ENCODE measurements at regions not wholly inside any gene's neighbourhood (a gene's known extent, or its start where the extent isn't known, plus 50 kb on each side); places are given as distances from the start of the nearest gene placed in this dataset.

DNA sequence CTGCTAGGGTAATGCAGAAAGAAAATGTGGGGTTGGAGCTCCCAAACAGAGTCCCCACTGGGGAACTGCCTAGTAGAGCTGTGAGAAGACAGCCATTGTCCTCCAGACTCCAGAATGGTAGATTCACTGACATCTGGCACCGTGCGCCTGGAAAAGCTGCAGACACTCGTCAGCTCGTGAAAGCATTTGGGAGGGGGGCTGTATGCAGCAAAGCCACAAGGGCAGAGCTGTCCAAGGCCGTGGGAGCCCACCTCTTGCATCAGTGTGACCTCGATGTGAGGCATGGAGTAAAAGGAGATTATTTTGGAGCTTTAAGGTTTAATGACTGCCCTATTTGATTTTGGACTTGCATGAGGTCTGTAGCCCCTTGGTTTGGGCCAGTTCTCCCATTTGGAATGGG lies 242.9 kb downstream of the VGLL3 start:
- TF ChIP-seq, protein P1, sequence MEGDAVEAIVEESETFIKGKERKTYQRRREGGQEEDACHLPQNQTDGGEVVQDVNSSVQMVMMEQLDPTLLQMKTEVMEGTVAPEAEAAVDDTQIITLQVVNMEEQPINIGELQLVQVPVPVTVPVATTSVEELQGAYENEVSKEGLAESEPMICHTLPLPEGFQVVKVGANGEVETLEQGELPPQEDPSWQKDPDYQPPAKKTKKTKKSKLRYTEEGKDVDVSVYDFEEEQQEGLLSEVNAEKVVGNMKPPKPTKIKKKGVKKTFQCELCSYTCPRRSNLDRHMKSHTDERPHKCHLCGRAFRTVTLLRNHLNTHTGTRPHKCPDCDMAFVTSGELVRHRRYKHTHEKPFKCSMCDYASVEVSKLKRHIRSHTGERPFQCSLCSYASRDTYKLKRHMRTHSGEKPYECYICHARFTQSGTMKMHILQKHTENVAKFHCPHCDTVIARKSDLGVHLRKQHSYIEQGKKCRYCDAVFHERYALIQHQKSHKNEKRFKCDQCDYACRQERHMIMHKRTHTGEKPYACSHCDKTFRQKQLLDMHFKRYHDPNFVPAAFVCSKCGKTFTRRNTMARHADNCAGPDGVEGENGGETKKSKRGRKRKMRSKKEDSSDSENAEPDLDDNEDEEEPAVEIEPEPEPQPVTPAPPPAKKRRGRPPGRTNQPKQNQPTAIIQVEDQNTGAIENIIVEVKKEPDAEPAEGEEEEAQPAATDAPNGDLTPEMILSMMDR (IDR thresholded peaks at IDR 0.05), result no peak
- no peak for ATAC-seq (ENCODE audit: low FRiP score)
- no peak for DNase-seq (ENCODE audit: low spot score)

DNA sequence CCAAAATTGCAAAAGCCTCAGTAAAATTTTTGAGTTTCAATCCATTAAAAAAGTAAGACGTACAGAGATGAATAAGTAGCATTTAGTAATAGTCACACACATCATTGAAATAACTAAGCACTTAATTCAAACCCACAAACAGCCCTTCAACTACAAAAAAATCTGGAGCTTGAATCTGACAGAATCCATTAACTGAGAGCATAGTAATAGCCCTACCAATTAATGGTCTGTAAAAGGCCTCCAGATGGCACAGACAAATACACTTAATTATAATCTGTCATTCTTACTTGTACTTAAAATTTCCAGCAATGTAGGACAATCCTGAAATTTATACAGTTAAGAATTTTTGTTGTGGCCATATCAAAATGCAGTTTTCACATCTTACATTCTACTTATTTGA lies 246.9 kb downstream of the VGLL3 start:
- DNase-seq (ENCODE audit: low spot score) (no peak), ATAC-seq (ENCODE audit: low FRiP score) (no peak)
- TF ChIP-seq, protein P1 (IDR thresholded peaks at IDR 0.05), result no peak

DNA sequence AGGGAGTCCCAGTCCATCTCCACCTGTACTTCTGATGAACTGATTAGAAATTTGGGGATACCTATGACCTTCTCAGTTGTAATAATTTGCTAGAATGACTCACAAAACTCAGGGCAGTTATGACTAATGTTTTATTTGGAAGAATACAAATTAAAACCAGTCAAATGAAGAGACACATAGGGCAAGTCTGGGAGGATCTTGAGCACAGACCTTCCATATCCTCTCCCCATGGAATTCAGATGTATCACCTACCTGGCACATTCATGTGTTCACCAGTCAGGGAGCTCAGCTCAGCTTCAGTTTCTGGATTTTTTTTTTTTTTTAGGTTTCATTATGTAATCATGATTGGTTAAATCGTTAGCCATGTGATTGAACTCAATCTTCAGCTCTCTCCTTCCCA lies 247.7 kb downstream of the VGLL3 start:
- ATAC-seq (ENCODE audit: low FRiP score), result no peak
- TF ChIP-seq, protein P1 (IDR thresholded peaks at IDR 0.05), result no peak

DNA sequence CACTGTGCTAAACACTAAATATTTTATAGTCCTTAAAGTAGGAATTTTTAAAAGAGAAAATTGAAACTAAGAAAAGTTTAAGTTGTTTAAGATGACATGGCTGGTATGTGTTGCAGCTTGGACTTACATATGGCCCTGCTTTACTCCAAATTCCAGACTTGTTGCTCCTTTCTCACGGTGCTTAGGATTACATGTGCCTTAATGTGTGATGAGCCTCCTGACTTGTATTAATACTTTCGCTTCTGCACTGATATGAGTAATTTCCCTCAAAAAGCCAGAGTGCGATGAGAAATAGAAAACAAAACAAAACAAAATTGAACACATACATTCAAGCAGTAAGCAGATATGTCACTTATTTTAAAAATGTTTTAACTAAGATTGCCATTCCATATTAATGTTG lies 250.2 kb downstream of the VGLL3 start:
- no peak for DNase-seq (ENCODE audit: low spot score)
- ATAC-seq (ENCODE audit: low FRiP score), result no peak
- TF ChIP-seq, protein P1 (IDR thresholded peaks at IDR 0.05), result no peak

More for the DNA sequence above, 247.7 kb downstream of the VGLL3 start:
- no peak for DNase-seq (ENCODE audit: low spot score)

DNA sequence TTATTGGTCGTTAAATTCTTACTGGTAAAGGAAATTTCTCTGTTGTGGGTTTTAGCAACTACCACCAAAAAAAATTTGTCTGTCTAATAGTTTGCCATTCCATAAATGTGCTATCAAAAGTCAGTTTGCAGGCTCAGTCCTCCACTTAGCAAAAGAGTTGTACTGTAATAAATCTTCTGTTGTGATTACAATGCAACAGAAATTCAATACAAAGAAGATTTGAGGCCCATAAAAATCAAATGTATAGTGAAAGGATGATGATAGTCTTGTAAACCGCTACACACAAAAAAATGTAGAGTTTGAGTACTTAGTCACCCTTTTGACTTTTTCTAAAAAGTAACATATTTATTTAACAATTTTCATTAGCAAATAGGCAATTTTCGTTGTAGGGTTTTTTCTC lies 251.7 kb downstream of the VGLL3 start:
- DNase-seq (ENCODE audit: low spot score) (no peak), ATAC-seq (ENCODE audit: low FRiP score) (no peak)
- TF ChIP-seq, protein P1 (IDR thresholded peaks at IDR 0.05), result no peak

DNA sequence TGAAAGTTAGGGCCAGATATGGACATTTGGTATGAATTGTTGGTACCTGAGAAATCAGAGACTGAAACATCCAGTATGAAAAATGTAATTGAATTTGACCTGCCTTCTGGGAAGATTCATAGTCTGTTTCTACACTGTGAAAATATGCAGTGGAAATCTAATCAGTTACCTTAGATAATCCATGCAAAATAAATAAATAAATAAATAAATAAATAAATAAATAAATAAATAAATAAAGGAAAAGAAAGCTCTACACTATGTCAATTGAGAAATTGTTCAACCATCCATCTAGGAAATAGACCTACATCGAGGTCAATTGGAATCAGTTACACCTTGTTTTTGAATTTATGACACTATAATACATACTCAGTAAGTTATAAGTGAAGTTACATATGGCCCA lies 252.3 kb downstream of the VGLL3 start:
- DNase-seq (ENCODE audit: low spot score) (no peak), ATAC-seq (ENCODE audit: low FRiP score) (no peak)
- TF ChIP-seq, protein P1 (IDR thresholded peaks at IDR 0.05), result no peak

DNA sequence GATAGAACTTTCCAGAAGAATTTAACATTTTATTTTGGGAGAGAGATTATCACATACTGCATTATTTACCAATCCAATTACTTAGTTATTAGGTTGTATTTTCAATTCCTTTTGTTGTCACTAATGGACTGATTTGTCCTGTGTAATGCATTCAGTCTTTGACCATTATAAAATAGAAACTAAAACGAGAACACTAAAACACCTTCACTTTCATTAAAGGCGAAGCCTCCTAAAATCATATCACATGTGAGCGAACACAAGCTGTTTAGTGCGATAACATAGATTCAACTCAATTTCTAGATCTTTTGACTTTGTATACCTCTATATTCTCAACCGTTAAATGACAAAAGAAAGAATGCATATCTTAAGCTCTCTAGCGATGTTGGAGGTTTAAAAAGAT lies 253.4 kb downstream of the VGLL3 start:
- DNase-seq (ENCODE audit: low spot score) (no peak), ATAC-seq (ENCODE audit: low FRiP score) (no peak)
- TF ChIP-seq, protein P1 (IDR thresholded peaks at IDR 0.05), result no peak

Measured in omental fat pad (tissue), 3 donors.